Naive thymus-derived CD4-positive, alpha-beta T cell (primary cell): ENCODE measurements at regions not wholly inside any gene's neighbourhood (a gene's known extent, or its start where the extent isn't known, plus 50 kb on each side); places are given as distances from the start of the nearest gene placed in this dataset.

Experiments used
- ATAC-seq: fragments of 150-1000 bp; cut with Tn5 transposase; 2 replicates; pipeline ENCODE4 v1.10.0; 2021; ENCODE audit warnings: mild to moderate bottlenecking, moderate library complexity
- CTCF ChIA-PET: fragments of 350-600 bp; sonication (Branson Sonifier 250); formaldehyde crosslinking; loops from one replicate; lab custom pipeline; 2021; ENCODE audit warnings: antibody characterized with exemption; lab: Charles Lee
- POLR2A ChIA-PET: fragments of 350-600 bp; sonication (Branson Sonifier 250); formaldehyde crosslinking; loops from one replicate; lab custom pipeline; 2021; ENCODE audit warnings: antibody characterized with exemption, inconsistent platforms; lab: Charles Lee
- DNase-seq, 9 donors: peaks; one replicate each; pipeline versions ENCODE4 v3.0.0 to v3.0.0-alpha.2; 2020 to 2022; ENCODE audit warnings: mixed read lengths in 1 of 9
- H3K27ac ChIP-seq: one replicate; pipeline ENCODE4 v1.7.0; 2013; ENCODE audit warnings: mild to moderate bottlenecking, low read depth, low read length, moderate library complexity
- H3K27me3 ChIP-seq, 2 donors: one replicate each; pipeline ENCODE4 v1.7.0; 2013; ENCODE audit warnings: low read length in 2 of 2, mild to moderate bottlenecking in 2 of 2, moderate library complexity in 2 of 2; ENCODE audit not compliant: control insufficient read depth in 2 of 2, insufficient read depth in 2 of 2
- H3K36me3 ChIP-seq, 3 experiments: 1 replicate in 2 of 3; 2 replicates in 1 of 3; pipeline ENCODE4 v1.7.0; 2013; ENCODE audit warnings: low read length in 3 of 3, mild to moderate bottlenecking in 3 of 3, moderate library complexity in 1 of 3; ENCODE audit not compliant: insufficient read depth in 3 of 3, control insufficient read depth in 2 of 3
- H3K4me1 ChIP-seq, 2 donors: one replicate each; pipeline ENCODE4 v1.7.0; 2013; ENCODE audit warnings: low read length in 2 of 2, mild to moderate bottlenecking in 2 of 2, moderate library complexity in 1 of 2; ENCODE audit not compliant: control insufficient read depth in 2 of 2, insufficient read depth in 2 of 2
- H3K4me3 ChIP-seq: 2 replicates; pipeline ENCODE4 v1.7.0; 2013; ENCODE audit warnings: mild to moderate bottlenecking, low read length
- H3K9me3 ChIP-seq, 3 experiments: 1 replicate in 2 of 3; 2 replicates in 1 of 3; pipeline ENCODE4 v1.7.0; 2013; ENCODE audit warnings: low read length in 3 of 3; ENCODE audit not compliant: control insufficient read depth in 2 of 3
- H3K27ac Mint-ChIP-seq, 9 donors: one replicate each; pipeline ENCODE4 v1.8.0; 2020 to 2022; ENCODE audit warnings: mixed read lengths in 9 of 9, mild to moderate bottlenecking in 8 of 9, moderate library complexity in 5 of 9, inconsistent platforms in 2 of 9
- H3K27me3 Mint-ChIP-seq, 5 donors: one replicate each; pipeline ENCODE4 v1.8.0; 2021 to 2022; ENCODE audit warnings: mixed read lengths in 5 of 5, mild to moderate bottlenecking in 1 of 5
- H3K36me3 Mint-ChIP-seq, 5 donors: one replicate each; pipeline ENCODE4 v1.8.0; 2020 to 2022; ENCODE audit warnings: mixed read lengths in 5 of 5, mild to moderate bottlenecking in 3 of 5, inconsistent platforms in 1 of 5
- H3K4me1 Mint-ChIP-seq, 7 donors: one replicate each; pipeline ENCODE4 v1.8.0; 2020 to 2022; ENCODE audit warnings: mixed read lengths in 7 of 7, mild to moderate bottlenecking in 3 of 7, inconsistent platforms in 1 of 7
- H3K4me3 Mint-ChIP-seq, 10 donors: one replicate each; pipeline ENCODE4 v1.8.0; 2020 to 2022; ENCODE audit warnings: mild to moderate bottlenecking in 10 of 10, mixed read lengths in 10 of 10, moderate library complexity in 6 of 10, inconsistent platforms in 2 of 10
- H3K9me3 Mint-ChIP-seq, 11 donors: one replicate each; pipeline ENCODE4 v1.8.0; 2020 to 2022; ENCODE audit warnings: mixed read lengths in 11 of 11, mild to moderate bottlenecking in 4 of 11, inconsistent platforms in 1 of 11, moderate library complexity in 1 of 11
- intact Hi-C, 2 donors: fragments of 100-400 bp; cut with micrococcal nuclease; formaldehyde crosslinking; loops; one replicate each; pipeline ENCODE4 v1.15.1; 2023

DNA sequence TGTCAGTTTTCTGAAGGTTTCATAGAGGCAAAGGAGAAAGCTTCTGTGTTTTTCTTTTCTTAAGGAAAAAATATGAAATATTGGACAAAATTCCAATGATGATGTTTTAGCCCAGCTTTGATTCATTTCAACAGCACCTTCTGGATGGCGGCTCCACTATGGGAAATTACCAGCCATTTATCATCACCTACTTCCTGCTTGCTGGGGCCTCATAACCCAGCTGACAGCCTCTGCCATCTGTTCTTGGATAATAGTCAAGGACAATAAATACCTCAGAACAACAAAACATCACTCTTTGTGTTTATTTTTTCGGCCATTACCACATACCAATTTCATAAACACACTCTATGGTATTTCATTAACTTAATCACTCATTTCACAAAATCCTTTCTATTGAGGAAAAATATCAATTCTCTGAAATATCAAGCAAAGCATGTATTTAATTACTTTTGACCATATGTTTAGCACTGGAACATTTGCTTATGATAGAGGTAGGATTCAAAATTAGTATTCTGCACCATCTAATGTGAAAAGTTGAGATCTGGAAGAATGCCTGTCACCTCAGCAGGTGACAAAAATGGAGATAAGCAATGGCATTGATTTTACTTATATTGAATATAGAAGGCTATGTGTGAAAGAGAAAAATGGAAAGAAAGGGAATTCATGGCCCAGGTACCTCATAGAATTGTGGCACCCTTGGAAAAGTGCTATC lies 629.7 kb downstream of the LIG4 start:
- H3K4me1 ChIP-seq, result no peaks in the 10 kb centered on the region
- ChIA-PET CTCF (no interaction called here), POLR2A (no interaction called here)
- H3K4me3 ChIP-seq, result no peak overlapping the region
- H3K27ac ChIP-seq, result no peak overlapping the region
- intact Hi-C loops, result no loop called here
- no peaks in the 10 kb centered on the region for H3K27me3 ChIP-seq
- Mint-ChIP-seq H3K36me3 (peaks cover 0 to under 1% (median 0%) of the 10 kb centered on the region in 5 donors), H3K27me3 (no peaks in the 10 kb centered on the region), H3K4me3 (no peak overlapping the region), H3K9me3 (peaks cover 0 to 7% (median 0%) of the 10 kb centered on the region in 11 donors), H3K27ac (no peak overlapping the region), H3K4me1 (no peaks in the 10 kb centered on the region)
- H3K36me3 ChIP-seq, result no peaks in the 10 kb centered on the region
- no peaks in the 10 kb centered on the region for H3K9me3 ChIP-seq
- ATAC-seq (no peak), DNase-seq (no peak)

DNA sequence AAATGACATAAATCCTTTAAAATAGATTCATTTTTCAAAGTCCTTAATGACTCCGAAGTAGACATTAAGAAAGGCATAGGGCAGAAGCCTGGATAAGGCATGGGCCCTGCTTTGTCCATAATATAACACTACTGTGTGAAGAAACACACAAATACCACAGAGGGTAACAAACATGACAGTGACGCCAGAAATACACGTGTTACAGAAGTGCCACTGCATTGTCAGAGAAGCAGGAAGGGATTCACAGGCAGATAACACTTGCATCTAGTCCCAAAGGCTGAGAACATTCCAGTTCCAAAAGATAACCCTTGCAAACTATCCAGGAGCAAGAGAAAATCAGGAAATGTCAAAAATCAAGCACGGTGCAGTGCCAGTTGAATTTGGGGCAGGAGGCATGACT lies 633.2 kb downstream of the LIG4 start:
- H3K9me3 Mint-ChIP-seq, result peaks cover 0 to 21% (median 6%) of the 10 kb centered on the region in 11 donors
- intact Hi-C loops, result no loop called here
- Histone ChIP-seq H3K27me3 (no peaks in the 10 kb centered on the region), H3K4me3 (no peak overlapping the region), H3K36me3 (no peaks in the 10 kb centered on the region), H3K9me3 (no peaks in the 10 kb centered on the region), H3K4me1 (no peaks in the 10 kb centered on the region), H3K27ac (no peak overlapping the region)
- H3K27me3 Mint-ChIP-seq, result no peaks in the 10 kb centered on the region
- no peaks in the 10 kb centered on the region for H3K4me1 Mint-ChIP-seq
- POLR2A ChIA-PET, result no interaction called here
- CTCF ChIA-PET, result no interaction called here
- no peak overlapping the region for H3K27ac Mint-ChIP-seq
- no peak for DNase-seq
- no peak overlapping the region for H3K4me3 Mint-ChIP-seq
- no peak for ATAC-seq
- peaks cover 0 to 8% (median 0%) of the 10 kb centered on the region in 5 donors for H3K36me3 Mint-ChIP-seq

GRCh38 chr13:107580741-107581412 lies 634.5 kb downstream of the LIG4 start:
- intact Hi-C loops, result no loop called here
- ChIA-PET POLR2A (no interaction called here), CTCF (no interaction called here)
- Mint-ChIP-seq H3K36me3 (peaks cover 0 to 8% (median 0%) of the 10 kb centered on the region in 5 donors), H3K27ac (no peak overlapping the region), H3K9me3 (peaks cover 0 to 25% (median 7%) of the 10 kb centered on the region in 11 donors), H3K4me3 (no peak overlapping the region), H3K4me1 (no peaks in the 10 kb centered on the region), H3K27me3 (no peaks in the 10 kb centered on the region)
- Histone ChIP-seq H3K36me3 (no peaks in the 10 kb centered on the region), H3K9me3 (no peaks in the 10 kb centered on the region), H3K27me3 (no peaks in the 10 kb centered on the region), H3K27ac (no peak overlapping the region), H3K4me3 (no peak overlapping the region), H3K4me1 (no peaks in the 10 kb centered on the region)
- DNase-seq (no peak), ATAC-seq (no peak)

DNA sequence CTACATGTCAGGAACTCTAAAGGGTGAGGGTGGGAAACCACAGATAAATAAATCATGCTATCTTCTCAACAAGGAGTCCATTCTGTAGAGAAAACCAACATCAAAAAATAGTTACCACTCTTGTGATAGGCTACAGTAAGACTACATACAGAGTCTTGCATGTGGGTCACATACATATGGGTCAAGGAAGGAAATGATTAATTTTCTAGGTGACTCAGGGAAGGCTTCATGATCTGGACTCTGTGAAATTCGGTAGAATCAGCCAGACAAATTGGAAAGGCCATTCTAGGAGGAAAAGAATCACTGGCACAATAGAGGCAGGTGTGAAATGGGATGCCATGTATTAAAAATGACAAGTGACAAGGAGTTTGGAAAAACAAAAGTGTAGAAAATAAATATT lies 638.9 kb downstream of the LIG4 start:
- Histone ChIP-seq H3K4me1 (no peaks in the 10 kb centered on the region), H3K27ac (no peak overlapping the region), H3K27me3 (no peaks in the 10 kb centered on the region), H3K9me3 (no peaks in the 10 kb centered on the region), H3K4me3 (no peak overlapping the region), H3K36me3 (no peaks in the 10 kb centered on the region)
- intact Hi-C loops, result no loop called here
- Mint-ChIP-seq H3K27ac (no peak overlapping the region), H3K4me3 (no peak overlapping the region), H3K27me3 (no peaks in the 10 kb centered on the region), H3K4me1 (no peaks in the 10 kb centered on the region), H3K36me3 (peaks cover 0 to 8% (median 0%) of the 10 kb centered on the region in 5 donors), H3K9me3 (peaks cover 4 to 39% (median 11%) of the 10 kb centered on the region in 11 donors)
- POLR2A ChIA-PET, result no interaction called here
- CTCF ChIA-PET, result no interaction called here
- ATAC-seq (no peak), DNase-seq (no peak)

DNA sequence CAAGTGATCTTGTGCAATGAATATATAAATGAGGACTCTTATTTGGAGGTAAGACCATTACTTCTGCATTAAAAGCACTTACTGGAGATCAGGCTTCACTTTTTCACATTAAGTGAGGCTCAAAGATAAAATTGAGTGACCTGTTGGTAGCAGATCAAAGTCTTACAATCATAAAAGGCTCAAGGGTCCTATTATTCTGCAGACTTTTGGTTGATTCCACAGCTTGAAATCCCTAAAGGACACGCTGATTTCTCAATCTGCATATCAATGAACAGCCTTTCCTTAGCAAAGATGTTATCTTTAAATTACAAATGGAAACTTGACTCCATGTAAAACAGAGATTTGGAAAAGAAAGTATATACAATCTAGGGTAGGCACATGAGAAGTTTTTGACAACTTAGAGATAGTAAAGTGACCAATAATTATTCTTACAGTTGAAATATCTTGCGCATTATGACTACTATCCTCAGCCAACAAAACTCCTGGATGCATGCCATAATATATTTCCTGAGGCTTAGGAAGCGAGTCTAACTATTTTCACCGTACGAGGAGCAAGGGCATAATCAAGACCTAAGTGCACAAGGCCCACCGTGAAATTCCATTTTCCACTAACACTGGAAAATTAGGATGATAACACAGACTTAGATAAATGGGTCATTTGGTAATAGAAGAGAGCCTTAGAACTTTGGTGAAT lies 640.7 kb downstream of the LIG4 start:
- ChIA-PET POLR2A (no interaction called here), CTCF (no interaction called here)
- H3K27me3 Mint-ChIP-seq, result no peaks in the 10 kb centered on the region
- intact Hi-C loops, result no loop called here
- Histone ChIP-seq H3K27me3 (no peaks in the 10 kb centered on the region), H3K9me3 (no peaks in the 10 kb centered on the region), H3K4me3 (no peak overlapping the region), H3K36me3 (no peaks in the 10 kb centered on the region), H3K4me1 (no peaks in the 10 kb centered on the region), H3K27ac (no peak overlapping the region)
- ATAC-seq (no peak), DNase-seq (no peak)
- H3K4me1 Mint-ChIP-seq, result no peaks in the 10 kb centered on the region
- no peak overlapping the region for H3K27ac Mint-ChIP-seq
- H3K4me3 Mint-ChIP-seq, result no peak overlapping the region
- peaks cover 0 to 32% (median 9%) of the 10 kb centered on the region in 11 donors for H3K9me3 Mint-ChIP-seq
- peaks cover 0 to 4% (median 0%) of the 10 kb centered on the region in 5 donors for H3K36me3 Mint-ChIP-seq

- H3K27me3 Mint-ChIP-seq, result no peaks in the 10 kb centered on the region
- H3K36me3 Mint-ChIP-seq, result no peaks in the 10 kb centered on the region
- no peaks in the 10 kb centered on the region for H3K36me3 ChIP-seq
- H3K4me3 ChIP-seq, result no peak overlapping the region
- peaks cover 0 to 32% (median 6%) of the 10 kb centered on the region in 11 donors for H3K9me3 Mint-ChIP-seq
- no peaks in the 10 kb centered on the region for H3K9me3 ChIP-seq
- H3K27me3 ChIP-seq, result no peaks in the 10 kb centered on the region
- DNase-seq, result no peak
- no peak overlapping the region for H3K27ac ChIP-seq
- H3K4me3 Mint-ChIP-seq, result no peak overlapping the region
- H3K4me1 Mint-ChIP-seq, result no peaks in the 10 kb centered on the region
- CTCF ChIA-PET, result no interaction called here
- POLR2A ChIA-PET, result no interaction called here
- H3K4me1 ChIP-seq, result no peaks in the 10 kb centered on the region
- ATAC-seq, result no peak
- H3K27ac Mint-ChIP-seq, result no peak overlapping the region
- intact Hi-C loops, result no loop called here
Measured at GRCh38 chr13:107573184-107573583, 642.2 kb downstream of the LIG4 start.
